OCI-LY1 (cell line): ENCODE measurements at regions not wholly inside any gene's neighbourhood (a gene's known extent, or its start where the extent isn't known, plus 50 kb on each side); places are given as distances from the start of the nearest gene placed in this dataset.

ENCODE experiments used
- CTCF ChIP-seq: fragments of 200-600 bp; sonication (generic), shearing (Covaris generic); IDR thresholded peaks from 2 replicates; pipeline ENCODE4 v1.5.1; 2017; ENCODE audit warnings: mild to moderate bottlenecking, antibody characterized with exemption, low read length, moderate library complexity, mixed read lengths
- EZH2 ChIP-seq: fragments of 200-600 bp; sonication (generic), shearing (Covaris generic); IDR thresholded peaks from 2 replicates; pipeline ENCODE4 v1.8.0; 2017; ENCODE audit warnings: borderline replicate concordance, mixed run types, mild to moderate bottlenecking, antibody characterized with exemption, low read length, moderate library complexity, mixed read lengths

- TF ChIP-seq CTCF, result no peak
- TF ChIP-seq EZH2, result no peak
Measured at GRCh38 chr16:51050377-51050706, 100.7 kb downstream of the SALL1 start.
